ENCODE measurements at regions not wholly inside any gene's neighbourhood (a gene's known extent, or its start where the extent isn't known, plus 50 kb on each side); places are given as distances from the start of the nearest gene placed in this dataset.

DNA sequence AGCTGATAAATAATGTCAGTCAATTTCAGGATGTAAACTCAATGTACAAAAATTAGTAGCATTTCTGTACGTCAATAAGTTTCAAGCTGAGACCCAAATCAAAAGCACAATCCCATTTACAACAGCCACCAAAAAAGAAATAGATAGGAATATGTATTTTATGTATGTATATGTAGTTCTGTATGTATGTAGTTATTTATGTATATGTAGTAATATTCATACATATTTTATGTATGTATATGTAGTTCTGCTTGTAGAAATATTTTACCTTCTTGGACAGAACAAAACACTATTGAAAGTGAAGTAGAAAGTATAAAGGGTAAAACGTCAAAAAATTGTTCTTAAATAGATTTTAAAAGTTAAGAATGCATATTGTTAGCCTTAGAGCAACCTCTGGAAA is 591.0 kb upstream of the SETBP1 start:
- no peak for DNase-seq

GRCh38 chr18:44090453-44090852 is 590.2 kb upstream of the SETBP1 start:
- no peak for DNase-seq

GRCh38 chr18:44093253-44093652 is 587.4 kb upstream of the SETBP1 start:
- DNase-seq = no peak

DNA sequence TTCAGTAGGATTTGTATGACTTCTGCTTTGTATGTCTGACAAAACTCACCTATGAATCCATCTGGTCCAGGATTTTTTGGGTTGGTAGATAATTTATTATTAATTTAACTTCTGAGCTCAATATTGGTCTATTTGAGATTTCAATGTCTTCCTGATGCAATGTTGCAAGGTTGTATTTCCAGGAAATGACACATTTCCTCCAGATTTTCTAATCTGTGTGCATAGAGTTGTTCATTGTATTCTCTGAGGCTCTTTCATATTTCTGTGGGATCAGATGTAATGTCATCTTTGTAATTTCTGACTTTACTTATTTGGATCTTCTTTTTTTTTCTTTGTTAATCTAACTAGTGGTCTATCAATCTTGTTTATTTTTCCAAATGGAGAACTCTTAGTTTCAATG is 584.7 kb upstream of the SETBP1 start:
- no peak for DNase-seq

- DNase-seq = no peak
These were observed 582.1 kb upstream of the SETBP1 start for GRCh38 chr18:44098551-44099098.

DNA sequence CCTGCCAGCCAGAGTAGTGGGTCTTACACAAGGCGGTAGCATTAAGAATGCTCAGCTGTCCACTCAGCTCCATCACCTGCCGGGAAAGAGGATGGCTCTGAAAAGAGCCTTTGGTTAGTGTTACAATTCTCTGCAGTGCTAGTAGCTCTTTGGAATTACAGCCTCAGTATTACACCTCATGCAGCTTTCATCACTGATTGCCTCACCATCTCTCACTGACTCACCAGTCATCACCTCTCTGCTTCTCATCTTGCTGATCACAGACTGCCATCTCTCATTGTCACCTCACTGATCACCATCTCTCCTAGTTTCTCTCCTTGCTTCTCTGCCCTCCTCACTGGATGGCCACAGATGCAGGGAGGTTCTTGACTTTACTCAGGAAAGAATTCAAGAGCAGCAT is 573.5 kb upstream of the SETBP1 start:
- DNase-seq = no peak

GRCh38 chr18:44111337-44111736 is 569.4 kb upstream of the SETBP1 start:
- no peak for DNase-seq

DNA sequence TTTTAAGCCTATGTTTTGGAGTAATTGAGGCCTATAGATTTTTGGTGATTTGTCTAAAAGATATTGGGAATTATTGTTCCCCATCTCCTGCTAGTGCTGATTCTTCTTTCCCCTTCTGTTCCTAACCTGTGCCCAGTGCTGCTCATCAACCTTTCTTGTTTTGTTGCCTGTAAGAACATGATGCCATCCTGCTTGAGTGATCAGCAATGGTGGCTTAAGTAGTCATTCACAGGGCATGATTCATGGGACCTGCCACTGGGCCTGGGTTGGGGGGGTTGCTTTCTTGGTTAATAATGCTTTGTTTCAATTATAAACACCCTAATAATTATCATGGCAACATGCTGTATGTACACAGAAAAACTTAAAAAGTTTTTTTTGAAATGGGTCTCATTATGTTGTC is 562.9 kb upstream of the SETBP1 start:
- no peak for DNase-seq

- DNase-seq = no peak
These were observed 561.1 kb upstream of the SETBP1 start for GRCh38 chr18:44119607-44120006.

- DNase-seq = no peak
These were observed 556.9 kb upstream of the SETBP1 start for GRCh38 chr18:44123743-44124142.

DNA sequence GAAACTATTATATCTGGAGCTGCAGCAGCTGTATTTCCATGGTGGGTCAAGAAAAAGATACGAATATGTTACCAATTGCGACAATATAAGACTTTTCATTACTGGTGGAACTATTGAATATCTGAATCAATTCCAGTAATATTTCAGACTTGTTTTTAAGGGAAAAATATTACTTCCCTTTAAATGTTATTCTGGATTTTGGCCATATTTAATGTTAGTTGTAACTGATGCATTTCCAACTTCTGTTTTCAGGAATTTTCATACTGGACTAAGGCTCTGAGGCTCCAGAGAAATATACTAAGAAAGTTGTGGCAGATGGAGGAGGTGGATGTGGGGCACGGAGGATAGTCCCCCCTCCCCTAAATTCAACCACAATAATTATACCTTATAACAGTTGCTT is 555.2 kb upstream of the SETBP1 start:
- DNase-seq = no peak

- no peak for DNase-seq
These were observed 554.1 kb upstream of the SETBP1 start for GRCh38 chr18:44126598-44126997.

- DNase-seq = no peak
These were observed 552.3 kb upstream of the SETBP1 start for GRCh38 chr18:44128365-44128764.

DNA sequence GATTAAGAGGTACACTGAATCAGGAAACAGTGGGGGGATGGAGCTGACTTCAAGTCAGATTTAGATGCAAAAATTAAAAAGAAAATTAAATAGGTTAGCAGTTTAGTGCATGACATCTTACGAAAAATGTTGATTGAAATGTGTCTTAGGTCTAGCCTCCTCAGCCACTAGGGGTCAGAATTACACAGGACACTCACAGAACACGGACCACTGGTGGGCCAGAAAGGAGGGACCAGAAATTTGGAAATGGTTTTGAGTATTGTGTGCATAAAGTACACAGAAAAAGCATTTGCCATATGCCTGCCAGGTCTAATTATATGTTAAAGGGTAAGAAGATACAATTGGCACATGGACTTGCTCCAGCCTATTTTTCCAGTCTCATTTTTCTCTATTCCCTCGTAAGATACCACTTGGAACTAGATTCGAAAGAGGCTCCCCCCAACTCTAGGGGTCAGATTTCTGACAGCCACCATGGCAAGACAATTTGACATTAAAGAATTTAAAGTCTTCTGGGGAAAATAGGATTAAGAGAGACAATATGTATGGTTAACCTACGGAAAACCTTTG is 550.2 kb upstream of the SETBP1 start:
- DNase-seq = peak; percentile 5

- DNase-seq = no peak
These were observed 547.2 kb upstream of the SETBP1 start for GRCh38 chr18:44133483-44133882.

- DNase-seq = no peak
These were observed 546.2 kb upstream of the SETBP1 start for GRCh38 chr18:44134447-44134846.

GRCh38 chr18:44135741-44136140 is 544.9 kb upstream of the SETBP1 start:
- no peak for DNase-seq

DNA sequence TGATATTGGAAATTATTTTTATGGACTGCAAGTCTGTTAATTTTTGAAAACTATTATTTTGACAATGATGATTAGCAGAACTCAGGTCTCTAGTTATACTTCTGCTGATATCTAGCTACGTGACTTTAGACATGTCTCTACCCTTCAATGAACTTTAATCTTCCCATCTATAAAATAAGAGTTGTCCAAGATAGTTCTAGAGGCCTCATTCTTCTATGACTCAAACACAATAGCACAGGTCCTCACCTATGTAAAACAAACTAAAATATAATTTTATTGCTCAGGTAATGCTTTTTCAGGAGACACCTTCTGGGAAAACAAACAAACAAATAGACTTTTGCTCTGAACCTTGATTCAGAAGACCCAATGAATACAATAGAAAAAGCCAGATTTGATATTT is 544.4 kb upstream of the SETBP1 start:
- no peak for DNase-seq

DNA sequence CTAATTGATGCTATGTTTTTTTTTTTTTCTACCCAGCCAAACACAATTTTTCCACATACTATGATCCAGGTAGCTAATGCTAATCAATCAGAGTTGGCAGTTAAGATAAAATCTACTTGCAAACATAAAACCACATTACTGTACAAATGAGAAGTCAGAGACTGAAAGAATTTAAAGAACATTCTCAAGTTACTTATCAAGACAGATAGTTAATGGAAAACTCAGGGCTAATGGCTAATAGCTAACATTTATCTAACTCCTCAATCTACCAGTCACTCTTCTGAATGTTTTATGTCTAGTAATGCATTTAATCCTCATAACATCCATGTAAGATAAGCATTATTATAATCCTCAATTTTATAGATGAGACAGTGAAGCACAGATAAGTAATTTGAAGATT is 537.6 kb upstream of the SETBP1 start:
- DNase-seq = no peak

DNA sequence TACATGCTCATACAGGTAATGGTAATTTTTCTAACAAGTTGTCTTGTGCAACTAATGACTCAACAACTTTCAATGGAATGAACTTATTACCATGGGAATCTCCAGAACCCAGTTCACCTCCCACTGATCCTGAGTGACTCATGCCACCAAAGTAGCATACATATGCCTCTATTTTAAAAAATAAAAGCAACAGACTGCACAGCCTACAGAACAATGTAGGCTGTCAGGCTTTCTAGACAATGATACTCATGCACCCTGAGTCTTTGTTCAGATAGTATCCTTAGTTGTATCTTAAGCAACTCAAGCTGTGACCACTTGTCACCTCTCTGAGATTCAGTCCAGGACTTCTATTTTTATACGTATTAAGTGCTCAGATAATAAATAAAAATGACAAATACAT is 531.0 kb upstream of the SETBP1 start:
- DNase-seq = no peak

- no peak for DNase-seq
These were observed 526.7 kb upstream of the SETBP1 start for GRCh38 chr18:44153981-44154380.

- no peak for DNase-seq
These were observed 524.6 kb upstream of the SETBP1 start for GRCh38 chr18:44156126-44156525.

GRCh38 chr18:44156776-44157335 is 523.8 kb upstream of the SETBP1 start:
- DNase-seq = no peak

DNA sequence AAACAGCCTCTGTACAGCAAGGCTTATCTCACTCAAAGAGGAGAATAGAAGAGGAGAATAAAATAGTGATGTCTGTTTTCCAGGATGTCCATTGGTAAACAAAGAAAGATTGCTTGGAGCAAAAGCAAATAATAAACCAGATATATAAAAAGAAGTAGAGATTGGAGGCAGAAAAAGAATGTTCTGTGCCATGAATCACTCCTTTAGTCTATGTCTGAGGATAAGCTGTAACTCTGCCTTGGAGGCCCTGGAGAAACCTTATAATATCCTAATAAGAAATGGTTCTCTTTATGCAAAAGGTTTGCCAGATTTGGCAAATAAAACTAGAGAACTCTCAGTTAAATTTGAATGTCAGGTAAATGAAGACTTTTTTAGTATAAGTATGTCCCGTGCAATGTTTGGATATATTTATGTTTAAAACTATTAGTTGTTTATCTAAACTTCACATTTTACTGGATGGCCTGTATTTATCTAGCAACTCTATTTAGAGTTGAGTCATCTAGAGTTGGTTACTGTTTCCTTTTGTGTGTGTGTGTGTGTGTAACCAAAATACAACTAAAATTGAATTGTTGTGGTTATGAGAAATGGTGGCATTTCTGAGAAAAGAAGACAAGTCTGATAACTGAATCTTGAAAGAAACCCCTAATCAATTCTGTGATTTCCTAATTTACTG is 510.3 kb upstream of the SETBP1 start:
- DNase-seq = no peak

GRCh38 chr18:44171301-44171700 is 509.4 kb upstream of the SETBP1 start:
- DNase-seq = no peak
